Neuron (in vitro differentiated cells): ENCODE measurements at regions not wholly inside any gene's neighbourhood (a gene's known extent, or its start where the extent isn't known, plus 50 kb on each side); places are given as distances from the start of the nearest gene placed in this dataset.

Experiments used
- H2AFZ ChIP-seq: one replicate; pipeline ENCODE4 v1.6.1; 2013; ENCODE audit warnings: low read depth, mild to moderate bottlenecking, inconsistent platforms, low read length, moderate library complexity
- H3K27me3 ChIP-seq: one replicate; pipeline ENCODE4 v1.6.1; 2013; ENCODE audit warnings: low read length; ENCODE audit not compliant: insufficient read depth
- H3K36me3 ChIP-seq: one replicate; pipeline ENCODE4 v1.6.1; 2013; ENCODE audit warnings: low read length; ENCODE audit not compliant: insufficient read depth
- H3K4me1 ChIP-seq: one replicate; pipeline ENCODE4 v1.6.1; 2013; ENCODE audit warnings: low read length; ENCODE audit not compliant: insufficient read depth
- H3K4me3 ChIP-seq: 2 replicates; pipeline ENCODE4 v1.5.1; 2013; ENCODE audit warnings: mild to moderate bottlenecking, low read length, moderate library complexity
- H3K9me3 ChIP-seq: one replicate; pipeline ENCODE4 v1.6.1; 2013; ENCODE audit warnings: low read length

DNA sequence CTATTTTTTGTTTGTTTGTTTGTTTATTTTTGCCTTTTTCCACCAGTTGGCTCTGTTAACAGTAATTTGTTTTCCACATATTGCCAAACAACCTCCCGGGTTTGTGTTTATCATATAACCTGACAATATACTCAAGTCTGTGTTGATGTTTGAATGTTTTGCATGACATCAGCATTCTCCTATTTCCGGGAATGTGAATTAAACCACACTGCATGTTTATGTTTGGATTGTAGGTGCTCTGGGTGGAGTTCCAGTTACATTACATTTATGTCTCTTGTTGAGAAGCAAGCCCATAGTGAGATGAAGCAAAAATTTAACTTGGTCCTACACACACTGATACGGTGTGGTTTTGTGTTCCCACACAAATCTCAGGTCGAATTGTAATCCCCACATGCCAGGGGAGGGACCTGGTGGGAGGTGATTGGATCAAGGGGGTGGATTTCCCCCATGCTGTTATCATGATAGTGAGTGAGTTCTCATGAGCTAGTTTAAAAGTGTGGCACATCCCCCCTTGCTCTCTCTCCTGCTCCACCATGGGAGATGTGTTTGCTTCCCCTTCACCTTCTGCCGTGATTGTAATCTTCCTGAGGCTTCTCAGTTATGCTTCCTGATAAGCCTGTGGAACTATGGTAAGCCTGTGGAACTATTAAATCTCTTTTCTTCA lies 54.4 kb upstream of the CLNK start:
- Histone ChIP-seq H3K27me3 (no peaks in the 10 kb centered on the region), H3K4me3 (no peak overlapping the region), H3K9me3 (no peaks in the 10 kb centered on the region), H3K4me1 (peaks cover 6% of the 10 kb centered on the region), H2AFZ (no peak overlapping the region), H3K36me3 (no peaks in the 10 kb centered on the region)

DNA sequence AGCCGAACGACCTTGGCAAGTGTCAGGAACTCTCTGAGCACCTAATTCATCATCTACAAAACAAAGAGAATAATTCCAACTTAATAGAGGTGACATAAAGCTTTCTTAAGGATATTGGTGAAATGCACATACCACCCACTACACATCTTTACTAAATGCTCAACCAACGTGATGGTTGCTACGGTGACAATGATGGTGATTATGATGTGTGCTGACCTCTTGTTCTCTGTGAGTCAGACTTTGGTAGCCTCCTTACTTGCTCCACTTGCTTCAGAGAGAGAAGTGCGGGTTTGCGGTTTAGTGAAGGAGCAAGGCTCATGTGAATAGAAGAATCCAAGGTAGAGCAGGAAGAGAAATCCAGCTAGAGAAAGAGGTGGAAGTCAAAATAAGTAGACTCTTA lies 52.8 kb upstream of the CLNK start:
- no peak overlapping the region for H2AFZ ChIP-seq
- H3K9me3 ChIP-seq: no peaks in the 10 kb centered on the region
- H3K4me3 ChIP-seq: no peak overlapping the region
- peaks cover 6% of the 10 kb centered on the region for H3K4me1 ChIP-seq
- no peaks in the 10 kb centered on the region for H3K27me3 ChIP-seq
- H3K36me3 ChIP-seq: no peaks in the 10 kb centered on the region

DNA sequence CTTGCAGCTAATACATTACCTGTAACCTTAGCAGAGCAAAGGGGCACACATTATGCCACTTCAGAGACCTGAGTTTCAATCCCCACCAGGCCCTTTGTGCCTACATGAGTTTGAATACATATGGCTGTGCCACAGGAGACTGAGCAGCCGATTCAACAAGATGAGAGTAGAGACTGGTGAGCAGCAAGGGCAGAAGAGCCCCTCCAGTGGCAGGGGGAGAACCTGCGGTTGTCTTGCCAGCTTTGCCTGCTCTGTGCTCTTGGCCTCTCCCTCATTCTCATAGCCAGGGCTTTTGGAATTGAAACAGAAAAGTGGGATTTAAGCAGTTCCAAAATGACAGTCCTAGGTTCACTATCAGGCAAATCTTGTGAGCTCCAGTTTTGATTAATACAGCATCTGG lies 52.3 kb upstream of the CLNK start:
- Histone ChIP-seq H3K9me3 (no peaks in the 10 kb centered on the region), H3K27me3 (no peaks in the 10 kb centered on the region), H3K4me3 (no peak overlapping the region), H3K36me3 (no peaks in the 10 kb centered on the region), H3K4me1 (peaks cover 6% of the 10 kb centered on the region), H2AFZ (no peak overlapping the region)

DNA sequence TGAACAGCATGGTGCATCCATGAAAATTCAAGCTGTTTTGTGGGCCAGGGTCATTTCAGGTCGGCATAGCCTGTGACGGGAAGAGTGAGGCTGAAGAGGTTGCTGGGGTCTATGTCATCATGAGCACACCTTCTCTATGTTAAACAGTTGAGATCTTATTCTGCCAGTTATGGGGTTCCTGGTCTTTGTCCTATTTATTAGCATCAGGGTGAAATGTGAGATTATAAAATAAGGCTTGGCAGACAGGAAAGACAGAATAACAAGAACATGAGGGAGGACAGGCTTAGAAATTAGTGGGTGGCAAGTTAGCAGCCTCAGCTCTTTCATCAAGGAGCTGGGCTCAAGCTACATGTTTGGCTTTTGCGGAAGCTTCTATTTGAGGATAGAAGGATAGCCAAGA lies 51.7 kb upstream of the CLNK start:
- H3K36me3 ChIP-seq: no peaks in the 10 kb centered on the region
- no peaks in the 10 kb centered on the region for H3K9me3 ChIP-seq
- H3K27me3 ChIP-seq: no peaks in the 10 kb centered on the region
- no peak overlapping the region for H3K4me3 ChIP-seq
- H3K4me1 ChIP-seq: peaks cover 6% of the 10 kb centered on the region
- no peak overlapping the region for H2AFZ ChIP-seq

DNA sequence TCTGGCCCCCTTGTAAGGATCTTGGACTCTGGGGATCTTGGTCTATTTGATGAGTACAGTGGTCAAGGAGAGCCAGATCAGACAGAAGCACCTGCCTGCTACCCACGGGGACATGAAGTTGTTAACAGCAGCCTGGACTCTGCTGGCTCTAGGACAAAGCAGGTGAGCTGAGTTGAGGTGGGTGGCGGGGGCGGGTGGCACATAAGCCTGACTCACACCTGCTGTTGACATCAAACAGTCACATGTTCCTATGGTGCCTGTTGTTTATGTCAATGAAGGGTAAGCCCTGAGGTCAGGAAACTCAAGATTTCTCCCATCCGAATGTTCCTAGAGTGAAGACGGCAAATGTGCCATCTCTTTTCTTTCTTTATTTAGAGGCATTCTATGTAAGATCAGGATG lies 50.1 kb upstream of the CLNK start:
- no peaks in the 10 kb centered on the region for H3K9me3 ChIP-seq

More for the DNA sequence above, 50.1 kb upstream of the CLNK start:
- no peaks in the 10 kb centered on the region for H3K27me3 ChIP-seq
- no peak overlapping the region for H2AFZ ChIP-seq
- H3K36me3 ChIP-seq: no peaks in the 10 kb centered on the region
- H3K4me1 ChIP-seq: peaks cover 6% of the 10 kb centered on the region
- H3K4me3 ChIP-seq: no peak overlapping the region
